SU-DHL-6 (cell line): ENCODE measurements at regions not wholly inside any gene's neighbourhood (a gene's known extent, or its start where the extent isn't known, plus 50 kb on each side); places are given as distances from the start of the nearest gene placed in this dataset.

Experiments used
- EZH2phosphoT487 ChIP-seq: fragments of 200-600 bp; sonication (generic), shearing (Covaris generic); conservative IDR thresholded peaks from 2 replicates; pipeline ENCODE4 v1.6.1; 2018; ENCODE audit warnings: mild to moderate bottlenecking, antibody characterized with exemption, low read length, moderate library complexity, mixed read lengths
- TF ChIP-seq, protein P1 (sequence below): fragments of 200-600 bp; sonication (generic); IDR thresholded peaks from one replicate; pipeline ENCODE4 v1.5.1; 2017; ENCODE audit warnings: antibody characterized with exemption, mild to moderate bottlenecking, low read length, moderate library complexity; ENCODE audit not compliant: insufficient read depth, poor library complexity, severe bottlenecking

DNA sequence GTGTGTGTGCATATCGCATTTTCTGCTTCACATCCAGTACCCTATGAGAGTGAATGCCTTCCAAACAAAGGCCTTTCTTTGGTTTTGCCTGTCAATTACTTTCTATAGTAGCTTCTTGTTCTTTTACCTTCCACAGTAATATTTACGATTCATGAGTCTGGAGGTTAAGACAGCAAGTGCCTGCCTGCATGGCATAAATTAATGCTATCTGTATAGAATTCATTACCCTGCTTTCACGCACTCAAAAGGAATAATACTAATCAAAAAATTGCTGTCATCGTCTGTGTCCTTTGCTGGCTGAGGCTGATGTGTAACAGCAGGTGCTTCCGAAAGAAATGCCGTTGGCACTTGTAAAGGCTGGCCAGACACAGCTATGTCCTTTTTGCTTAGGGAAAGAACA lies 1304.4 kb upstream of the CDH6 start:
- TF ChIP-seq, protein P1, sequence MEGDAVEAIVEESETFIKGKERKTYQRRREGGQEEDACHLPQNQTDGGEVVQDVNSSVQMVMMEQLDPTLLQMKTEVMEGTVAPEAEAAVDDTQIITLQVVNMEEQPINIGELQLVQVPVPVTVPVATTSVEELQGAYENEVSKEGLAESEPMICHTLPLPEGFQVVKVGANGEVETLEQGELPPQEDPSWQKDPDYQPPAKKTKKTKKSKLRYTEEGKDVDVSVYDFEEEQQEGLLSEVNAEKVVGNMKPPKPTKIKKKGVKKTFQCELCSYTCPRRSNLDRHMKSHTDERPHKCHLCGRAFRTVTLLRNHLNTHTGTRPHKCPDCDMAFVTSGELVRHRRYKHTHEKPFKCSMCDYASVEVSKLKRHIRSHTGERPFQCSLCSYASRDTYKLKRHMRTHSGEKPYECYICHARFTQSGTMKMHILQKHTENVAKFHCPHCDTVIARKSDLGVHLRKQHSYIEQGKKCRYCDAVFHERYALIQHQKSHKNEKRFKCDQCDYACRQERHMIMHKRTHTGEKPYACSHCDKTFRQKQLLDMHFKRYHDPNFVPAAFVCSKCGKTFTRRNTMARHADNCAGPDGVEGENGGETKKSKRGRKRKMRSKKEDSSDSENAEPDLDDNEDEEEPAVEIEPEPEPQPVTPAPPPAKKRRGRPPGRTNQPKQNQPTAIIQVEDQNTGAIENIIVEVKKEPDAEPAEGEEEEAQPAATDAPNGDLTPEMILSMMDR, result no peak
- no peak for TF ChIP-seq EZH2phosphoT487
